Testis (tissue), 2 donors: ENCODE measurements at regions not wholly inside any gene's neighbourhood (a gene's known extent, or its start where the extent isn't known, plus 50 kb on each side); places are given as distances from the start of the nearest gene placed in this dataset.

Experiments used
- DNase-seq: peaks from one replicate; pipeline ENCODE4 v3.0.0-alpha.2; 2019
- H3K27ac ChIP-seq, 2 donors: fragments of 200-600 bp; sonication (generic); one replicate each; pipeline ENCODE4 v1.5.1; 2019
- H3K27me3 ChIP-seq: fragments of 200-600 bp; sonication (generic); one replicate; pipeline ENCODE4 v1.5.1; 2019
- H3K36me3 ChIP-seq: fragments of 200-600 bp; sonication (generic); one replicate; pipeline ENCODE4 v1.5.1; 2017; ENCODE audit warnings: low read depth; ENCODE audit errors: missing control alignments
- H3K4me1 ChIP-seq: fragments of 200-600 bp; sonication (generic); one replicate; pipeline ENCODE4 v1.5.1; 2019
- H3K4me3 ChIP-seq, 2 donors: fragments of 200-600 bp; sonication (generic); one replicate each; pipeline ENCODE4 v1.5.1; 2017 to 2019
- H3K9me3 ChIP-seq: fragments of 200-600 bp; sonication (generic); one replicate; pipeline ENCODE4 v1.5.1; 2017
- POLR2A ChIP-seq: fragments of 450-650 bp; IDR thresholded peaks from one replicate; pipeline ENCODE4 v1.6.1; 2017; ENCODE audit warnings: antibody characterized with exemption, mild to moderate bottlenecking, moderate library complexity
- WGBS, 2 donors: methylation state at CpG; one replicate each; pipeline ENCODE4 v1.1.5; 2018; 5-methylcytosine and 5-hydroxymethylcytosine counted together
- intact Hi-C: fragments of 100-400 bp; cut with DNase I; formaldehyde crosslinking; loops from one replicate; pipeline ENCODE4 v1.15.1; 2023; ENCODE audit warnings: low total_unique reads
- TF ChIP-seq, protein P1 (sequence below), 3 experiments: fragments of 450-650 bp in 2 of 3; fragments of 200-600 bp in 1 of 3; sonication (generic) in 1 of 3; IDR thresholded peaks; one replicate each; pipeline ENCODE4 v1.5.1; 2016 to 2019; ENCODE audit warnings: antibody characterized with exemption in 3 of 3, mild to moderate bottlenecking in 2 of 3, moderate library complexity in 1 of 3

GRCh38 chr1:14390816-14391215 is 207.7 kb upstream of the KAZN start:
- no peaks in the 10 kb centered on the region for H3K36me3 ChIP-seq
- no peaks in the 10 kb centered on the region for H3K27me3 ChIP-seq
- H3K4me1 ChIP-seq, result no peaks in the 10 kb centered on the region
- DNase-seq, result no peak
- 63 to 82% methylated on average over 1 of the region's 1 CpG for WGBS, 2 donors
- H3K9me3 ChIP-seq, result no peaks in the 10 kb centered on the region
- no peak overlapping the region for H3K4me3 ChIP-seq
- intact Hi-C loops, result no loop called here
- TF ChIP-seq, protein P1, sequence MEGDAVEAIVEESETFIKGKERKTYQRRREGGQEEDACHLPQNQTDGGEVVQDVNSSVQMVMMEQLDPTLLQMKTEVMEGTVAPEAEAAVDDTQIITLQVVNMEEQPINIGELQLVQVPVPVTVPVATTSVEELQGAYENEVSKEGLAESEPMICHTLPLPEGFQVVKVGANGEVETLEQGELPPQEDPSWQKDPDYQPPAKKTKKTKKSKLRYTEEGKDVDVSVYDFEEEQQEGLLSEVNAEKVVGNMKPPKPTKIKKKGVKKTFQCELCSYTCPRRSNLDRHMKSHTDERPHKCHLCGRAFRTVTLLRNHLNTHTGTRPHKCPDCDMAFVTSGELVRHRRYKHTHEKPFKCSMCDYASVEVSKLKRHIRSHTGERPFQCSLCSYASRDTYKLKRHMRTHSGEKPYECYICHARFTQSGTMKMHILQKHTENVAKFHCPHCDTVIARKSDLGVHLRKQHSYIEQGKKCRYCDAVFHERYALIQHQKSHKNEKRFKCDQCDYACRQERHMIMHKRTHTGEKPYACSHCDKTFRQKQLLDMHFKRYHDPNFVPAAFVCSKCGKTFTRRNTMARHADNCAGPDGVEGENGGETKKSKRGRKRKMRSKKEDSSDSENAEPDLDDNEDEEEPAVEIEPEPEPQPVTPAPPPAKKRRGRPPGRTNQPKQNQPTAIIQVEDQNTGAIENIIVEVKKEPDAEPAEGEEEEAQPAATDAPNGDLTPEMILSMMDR (IDR thresholded peaks at IDR 0.05), result no peak
- no peak for TF ChIP-seq POLR2A
- no peak overlapping the region for H3K27ac ChIP-seq

GRCh38 chr1:14392161-14392858 is 206.2 kb upstream of the KAZN start:
- 80 to 83% methylated on average over 7 to 12 of the region's 12 CpGs for WGBS, 2 donors
- no peak for TF ChIP-seq POLR2A
- TF ChIP-seq, protein P1 (IDR thresholded peaks at IDR 0.05), result no peak
- no peak overlapping the region for H3K4me3 ChIP-seq
- no peak for DNase-seq
- intact Hi-C loops, result no loop called here
- H3K27me3 ChIP-seq, result no peaks in the 10 kb centered on the region
- H3K4me1 ChIP-seq, result no peaks in the 10 kb centered on the region
- no peak overlapping the region for H3K27ac ChIP-seq
- no peaks in the 10 kb centered on the region for H3K9me3 ChIP-seq
- H3K36me3 ChIP-seq, result no peaks in the 10 kb centered on the region

- H3K9me3 ChIP-seq, result no peaks in the 10 kb centered on the region
- H3K4me3 ChIP-seq, result no peak overlapping the region
- no peaks in the 10 kb centered on the region for H3K27me3 ChIP-seq
- 82 to 84% methylated on average over 5 of the region's 5 CpGs for WGBS, 2 donors
- no peak overlapping the region for H3K27ac ChIP-seq
- no peaks in the 10 kb centered on the region for H3K36me3 ChIP-seq
- no peak for DNase-seq
- no peaks in the 10 kb centered on the region for H3K4me1 ChIP-seq
- TF ChIP-seq, protein P1 (IDR thresholded peaks at IDR 0.05), result no peak
- no peak for TF ChIP-seq POLR2A
- intact Hi-C loops, result no loop called here
Measured at GRCh38 chr1:14392859-14393365, 205.6 kb upstream of the KAZN start.

DNA sequence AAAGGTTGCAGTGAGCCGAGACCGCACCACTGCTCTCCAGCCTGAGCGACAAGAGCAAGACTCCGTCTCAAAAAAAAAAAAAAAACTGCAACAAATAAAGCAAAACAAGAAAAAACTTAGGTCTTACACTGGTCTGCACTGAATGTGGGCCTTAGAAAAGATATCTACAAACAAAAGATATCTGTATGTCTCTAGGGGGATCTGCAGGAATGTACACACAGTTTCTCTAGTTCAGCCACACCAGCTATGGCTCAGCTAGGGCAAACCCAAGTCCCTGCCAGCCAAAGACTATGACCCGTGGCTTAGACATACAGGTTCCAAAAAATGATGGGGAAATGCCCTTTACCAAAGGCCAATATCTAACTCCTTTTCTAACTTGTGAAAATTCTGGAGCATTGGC is 202.4 kb upstream of the KAZN start:
- TF ChIP-seq POLR2A, result no peak
- TF ChIP-seq, protein P1 (IDR thresholded peaks at IDR 0.05), result no peak
- intact Hi-C loops, result no loop called here
- H3K4me1 ChIP-seq, result no peaks in the 10 kb centered on the region
- no peak overlapping the region for H3K27ac ChIP-seq
- 94% methylated on average over 5 of the region's 5 CpGs for WGBS, 2 donors
- no peaks in the 10 kb centered on the region for H3K27me3 ChIP-seq
- no peaks in the 10 kb centered on the region for H3K9me3 ChIP-seq
- H3K4me3 ChIP-seq, result no peak overlapping the region
- H3K36me3 ChIP-seq, result no peaks in the 10 kb centered on the region
- no peak for DNase-seq
